LNCaP clone FGC (cell line): ENCODE measurements at regions not wholly inside any gene's neighbourhood (a gene's known extent, or its start where the extent isn't known, plus 50 kb on each side); places are given as distances from the start of the nearest gene placed in this dataset.

ENCODE experiments used
- DNase-seq: peaks from one replicate; pipeline ENCODE4 v3.0.0-alpha.2; 2011; ENCODE audit warnings: low read depth
- H3K4me3 ChIP-seq: 2 replicates; pipeline ENCODE4 v1.5.1; 2011; ENCODE audit warnings: mild to moderate bottlenecking, low read depth, low read length, control low read depth
- CTCF ChIP-seq: IDR thresholded peaks from 2 replicates; pipeline ENCODE4 v1.5.1; 2012; ENCODE audit warnings: mild to moderate bottlenecking; ENCODE audit not compliant: control insufficient read depth, insufficient read depth; ENCODE audit errors: extremely low read depth

GRCh38 chr6:105621564-105622175 is 218.8 kb upstream of the PREP start:
- no peak for TF ChIP-seq CTCF
- H3K4me3 ChIP-seq: no peak overlapping the region
- DNase-seq: no peak

GRCh38 chr6:105620878-105621277 is 218.0 kb upstream of the PREP start:
- H3K4me3 ChIP-seq: no peak overlapping the region
- TF ChIP-seq CTCF: no peak
- no peak for DNase-seq

GRCh38 chr6:105619971-105620741 is 217.3 kb upstream of the PREP start:
- TF ChIP-seq CTCF: no peak
- no peak for DNase-seq
- H3K4me3 ChIP-seq: no peak overlapping the region

GRCh38 chr6:105618247-105618646 is 215.4 kb upstream of the PREP start:
- TF ChIP-seq CTCF: no peak
- DNase-seq: no peak
- no peak overlapping the region for H3K4me3 ChIP-seq

GRCh38 chr6:105616521-105616920 is 213.6 kb upstream of the PREP start:
- H3K4me3 ChIP-seq: no peak overlapping the region
- no peak for DNase-seq
- TF ChIP-seq CTCF: no peak

- no peak for DNase-seq
- TF ChIP-seq CTCF: no peak
- no peak overlapping the region for H3K4me3 ChIP-seq
These were observed 208.7 kb upstream of the PREP start for GRCh38 chr6:105611606-105612005.
